HEK293 (cell line): ENCODE measurements at regions not wholly inside any gene's neighbourhood (a gene's known extent, or its start where the extent isn't known, plus 50 kb on each side); places are given as distances from the start of the nearest gene placed in this dataset.

ENCODE experiments used
- CTCF ChIA-PET: fragments of 350-600 bp; formaldehyde crosslinking; extraction: SDS; loops from one replicate; lab custom pipeline; 2021; ENCODE audit warnings: antibody characterized with exemption; lab: Yijun Ruan, JAX
- POLR2A ChIA-PET: fragments of 300-600 bp; formaldehyde crosslinking; extraction: SDS; loops from one replicate; lab custom pipeline; 2020; ENCODE audit warnings: antibody characterized with exemption, inconsistent platforms; lab: Yijun Ruan, JAX
- H3K27ac ChIP-seq: fragments of 200-500 bp; sonication (Bioruptor generic); 2 replicates; pipeline ENCODE4 v1.5.1; 2014; ENCODE audit warnings: low read depth, low read length, control low read depth, inconsistent platforms; ENCODE audit errors: extremely low read depth
- H3K36me3 ChIP-seq, 2 experiments: fragments of 200-500 bp in 1 of 2; sonication (Bioruptor generic) in 1 of 2; 1 replicate in 1 of 2; 2 replicates in 1 of 2; pipeline ENCODE4 v1.5.1; 2014 to 2017; ENCODE audit warnings: inconsistent platforms in 2 of 2, low read length in 2 of 2; ENCODE audit not compliant: control insufficient read depth in 2 of 2, insufficient read depth in 1 of 2
- H3K4me1 ChIP-seq: fragments of 200-500 bp; sonication (Bioruptor generic); 2 replicates; pipeline ENCODE4 v1.5.1; 2014; ENCODE audit warnings: mild to moderate bottlenecking, low read length, inconsistent platforms; ENCODE audit not compliant: control insufficient read depth, insufficient read depth
- H3K4me3 ChIP-seq: 2 replicates; pipeline ENCODE4 v1.5.1; 2011; ENCODE audit warnings: low read depth, mild to moderate bottlenecking, control low read depth, low read length, moderate library complexity
- H3K9me3 ChIP-seq: fragments of 200-500 bp; sonication (Bioruptor generic); 2 replicates; pipeline ENCODE4 v1.5.1; 2014; ENCODE audit warnings: low read depth, low read length, inconsistent platforms; ENCODE audit not compliant: control insufficient read depth, insufficient read depth
- GLIS2 ChIP-seq: fragments of 450-650 bp; formaldehyde crosslinking; IDR thresholded peaks from 2 replicates; pipeline ENCODE4 v1.5.1; 2016; ENCODE audit warnings: missing biosample characterization, missing genetic modification characterization
- KLF16 ChIP-seq: fragments of 450-650 bp; formaldehyde crosslinking; IDR thresholded peaks from 2 replicates; pipeline ENCODE4 v1.5.1; 2017; ENCODE audit warnings: missing biosample characterization, missing genetic modification characterization
- YY1 ChIP-seq: fragments of 450-650 bp; formaldehyde crosslinking; IDR thresholded peaks from 2 replicates; pipeline ENCODE4 v1.5.1; 2018; ENCODE audit warnings: missing biosample characterization, missing genetic modification characterization
- ZBTB49 ChIP-seq: fragments of 450-650 bp; formaldehyde crosslinking; IDR thresholded peaks from 2 replicates; pipeline ENCODE4 v1.5.1; 2016; ENCODE audit warnings: missing biosample characterization, missing genetic modification characterization, low read depth
- ZFP41 ChIP-seq: fragments of 450-650 bp; formaldehyde crosslinking; IDR thresholded peaks from 2 replicates; pipeline ENCODE4 v1.5.1; 2016; ENCODE audit warnings: missing biosample characterization, missing genetic modification characterization, borderline replicate concordance
- ZNF140 ChIP-seq: fragments of 450-650 bp; formaldehyde crosslinking; IDR thresholded peaks from 2 replicates; pipeline ENCODE4 v1.5.1; 2016; ENCODE audit warnings: missing biosample characterization, missing genetic modification characterization
- ZNF223 ChIP-seq: fragments of 450-650 bp; formaldehyde crosslinking; IDR thresholded peaks from 2 replicates; pipeline ENCODE4 v1.5.1; 2016; ENCODE audit warnings: missing biosample characterization, missing genetic modification characterization
- ZNF239 ChIP-seq: fragments of 450-650 bp; formaldehyde crosslinking; IDR thresholded peaks from 2 replicates; pipeline ENCODE4 v1.5.1; 2016; ENCODE audit warnings: missing biosample characterization, missing genetic modification characterization
- ZNF280C ChIP-seq: fragments of 450-650 bp; formaldehyde crosslinking; IDR thresholded peaks from 2 replicates; pipeline ENCODE4 v1.5.1; 2016; ENCODE audit warnings: missing biosample characterization, missing genetic modification characterization
- ZNF354C ChIP-seq: fragments of 450-650 bp; formaldehyde crosslinking; IDR thresholded peaks from 2 replicates; pipeline ENCODE4 v1.5.1; 2016; ENCODE audit warnings: missing biosample characterization, missing genetic modification characterization, low read depth, borderline replicate concordance
- ZNF391 ChIP-seq: fragments of 450-650 bp; formaldehyde crosslinking; IDR thresholded peaks from 2 replicates; pipeline ENCODE4 v1.5.1; 2016; ENCODE audit warnings: low read depth, missing biosample characterization, missing genetic modification characterization, borderline replicate concordance
- ZNF513 ChIP-seq: fragments of 450-650 bp; IDR thresholded peaks from 2 replicates; pipeline ENCODE4 v1.5.1; 2018; ENCODE audit warnings: missing biosample characterization, missing genetic modification characterization
- ZNF549 ChIP-seq: fragments of 450-650 bp; IDR thresholded peaks from 2 replicates; pipeline ENCODE4 v1.5.1; 2018; ENCODE audit warnings: missing biosample characterization, missing genetic modification characterization, mild to moderate bottlenecking, inconsistent platforms, moderate library complexity
- ZNF585B ChIP-seq: fragments of 450-650 bp; formaldehyde crosslinking; IDR thresholded peaks from 2 replicates; pipeline ENCODE4 v1.5.1; 2016; ENCODE audit warnings: missing biosample characterization, missing genetic modification characterization
- ZNF654 ChIP-seq: fragments of 450-650 bp; formaldehyde crosslinking; IDR thresholded peaks from 2 replicates; pipeline ENCODE4 v1.5.1; 2016; ENCODE audit warnings: low read depth, missing biosample characterization, missing genetic modification characterization
- ZNF768 ChIP-seq: fragments of 450-650 bp; formaldehyde crosslinking; IDR thresholded peaks from 2 replicates; pipeline ENCODE4 v1.5.1; 2018; ENCODE audit warnings: missing biosample characterization, mild to moderate bottlenecking, missing genetic modification characterization
- ZNF843 ChIP-seq: fragments of 450-650 bp; formaldehyde crosslinking; IDR thresholded peaks from 2 replicates; pipeline ENCODE4 v1.5.1; 2016; ENCODE audit warnings: missing biosample characterization, missing genetic modification characterization
- ZSCAN18 ChIP-seq: fragments of 450-650 bp; formaldehyde crosslinking; IDR thresholded peaks from 2 replicates; pipeline ENCODE4 v1.5.1; 2016; ENCODE audit warnings: missing biosample characterization, missing genetic modification characterization

- TF ChIP-seq ZBTB49 (no peak), ZNF549 (no peak), ZNF768 (tag by site-specific recombination) (no peak), KLF16 (tag by site-specific recombination) (no peak), ZNF223 (tag by site-specific recombination) (no peak), ZNF239 (no peak), YY1 (tag by site-specific recombination) (no peak), ZNF513 (tag by site-specific recombination) (no peak), ZNF654 (tag by site-specific recombination) (no peak), ZNF140 (tag by site-specific recombination) (no peak), ZFP41 (tag by site-specific recombination) (no peak), ZNF585B (tag by site-specific recombination) (no peak), ZNF354C (tag by site-specific recombination) (no peak)
- POLR2A ChIA-PET, result interaction anchor here (0.7 kb wide), 1 partner anchor 38 kb away, joined by 3 read pairs; no protein-coding TSS in a partner anchor
- CTCF ChIA-PET, result interaction anchor here (2.2 kb wide), 1 partner anchor 15 kb away, joined by 11 read pairs; no protein-coding TSS in a partner anchor
- Histone ChIP-seq H3K4me1 (peaks cover 3% of the 10 kb centered on the region; the same call in 1 of the 2 replicates), H3K27ac (no peak overlapping the region), H3K9me3 (no peaks in the 10 kb centered on the region), H3K4me3 (no peak overlapping the region), H3K36me3 (no peaks in the 10 kb centered on the region)
These were observed 153.8 kb upstream of the TSC22D2 start for GRCh38 chr3:150254309-150254708.

- TF ChIP-seq ZNF280C (tag by site-specific recombination) (no peak), ZNF239 (no peak), ZSCAN18 (tag by site-specific recombination) (no peak), ZNF391 (no peak), ZNF843 (tag by site-specific recombination) (no peak), GLIS2 (tag by site-specific recombination) (no peak)
- Histone ChIP-seq H3K36me3 (no peaks in the 10 kb centered on the region), H3K4me3 (no peak overlapping the region), H3K9me3 (no peaks in the 10 kb centered on the region), H3K4me1 (peaks cover 3% of the 10 kb centered on the region), H3K27ac (no peak overlapping the region)
- CTCF ChIA-PET, result interaction anchor here (1.0 to 2.2 kb wide), 2 partner anchors 14 to 24 kb away, joined by 3 to 11 read pairs; no protein-coding TSS in a partner anchor
- POLR2A ChIA-PET, result no interaction called here
These were observed 154.5 kb upstream of the TSC22D2 start for GRCh38 chr3:150253622-150254021.
